ENCODE measurements at regions not wholly inside any gene's neighbourhood (a gene's known extent, or its start where the extent isn't known, plus 50 kb on each side); places are given as distances from the start of the nearest gene placed in this dataset.

DNA sequence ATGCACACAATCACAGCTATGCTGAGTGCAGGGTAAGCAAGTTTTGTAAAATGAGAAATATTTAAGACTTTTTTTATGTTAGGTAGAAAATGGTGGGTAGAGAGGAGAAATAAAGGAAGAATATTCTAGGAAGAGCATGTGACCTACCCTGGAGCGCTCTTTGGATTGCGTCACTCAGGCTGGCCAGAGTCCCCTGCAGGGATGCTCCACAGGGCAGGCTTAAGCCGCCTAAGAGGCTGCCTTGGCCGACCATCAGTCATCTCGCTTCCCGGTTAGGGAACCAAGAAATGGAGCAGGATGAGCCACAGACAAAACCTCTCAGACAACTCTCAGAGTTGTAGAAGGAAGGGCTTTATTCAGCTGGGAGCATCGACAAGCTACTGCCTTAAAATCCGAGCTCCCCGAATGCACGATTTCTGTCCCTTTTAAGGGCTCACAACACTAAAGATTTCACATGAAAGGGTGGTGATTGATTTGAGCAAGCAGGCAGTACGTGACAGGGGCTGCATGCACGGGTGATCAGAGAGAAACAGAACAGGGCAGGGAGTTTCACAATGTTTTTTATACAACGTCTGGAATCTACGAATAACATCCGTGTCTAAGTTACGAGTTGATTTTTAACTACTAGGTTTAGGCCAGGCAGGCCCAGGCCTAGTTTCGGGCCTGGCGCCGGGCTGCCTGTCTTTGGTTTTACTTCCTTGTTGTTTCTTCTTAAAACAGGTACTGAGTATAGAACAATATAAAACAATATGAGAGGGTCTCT, 1072.0 kb downstream of the CBLN2 start:
- Mint-ChIP-seq H3K27me3 (ENCODE audit: low read depth) (no peaks in the 10 kb centered on the region), H3K27ac (peak overlapping the region; percentile 87 to 97 (median 92)), H3K4me3 (peak overlapping the region in 1 of 3 experiments; percentile 22), H3K9me3 (no peaks in the 10 kb centered on the region), H3K36me3 (ENCODE audit: low read depth) (no peaks in the 10 kb centered on the region), H3K4me1 (no peaks in the 10 kb centered on the region)
- TF ChIP-seq, protein P1, sequence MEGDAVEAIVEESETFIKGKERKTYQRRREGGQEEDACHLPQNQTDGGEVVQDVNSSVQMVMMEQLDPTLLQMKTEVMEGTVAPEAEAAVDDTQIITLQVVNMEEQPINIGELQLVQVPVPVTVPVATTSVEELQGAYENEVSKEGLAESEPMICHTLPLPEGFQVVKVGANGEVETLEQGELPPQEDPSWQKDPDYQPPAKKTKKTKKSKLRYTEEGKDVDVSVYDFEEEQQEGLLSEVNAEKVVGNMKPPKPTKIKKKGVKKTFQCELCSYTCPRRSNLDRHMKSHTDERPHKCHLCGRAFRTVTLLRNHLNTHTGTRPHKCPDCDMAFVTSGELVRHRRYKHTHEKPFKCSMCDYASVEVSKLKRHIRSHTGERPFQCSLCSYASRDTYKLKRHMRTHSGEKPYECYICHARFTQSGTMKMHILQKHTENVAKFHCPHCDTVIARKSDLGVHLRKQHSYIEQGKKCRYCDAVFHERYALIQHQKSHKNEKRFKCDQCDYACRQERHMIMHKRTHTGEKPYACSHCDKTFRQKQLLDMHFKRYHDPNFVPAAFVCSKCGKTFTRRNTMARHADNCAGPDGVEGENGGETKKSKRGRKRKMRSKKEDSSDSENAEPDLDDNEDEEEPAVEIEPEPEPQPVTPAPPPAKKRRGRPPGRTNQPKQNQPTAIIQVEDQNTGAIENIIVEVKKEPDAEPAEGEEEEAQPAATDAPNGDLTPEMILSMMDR (IDR thresholded peaks at IDR 0.05; ENCODE audit: unreplicated experiment in 3 of 3): no peak

DNA sequence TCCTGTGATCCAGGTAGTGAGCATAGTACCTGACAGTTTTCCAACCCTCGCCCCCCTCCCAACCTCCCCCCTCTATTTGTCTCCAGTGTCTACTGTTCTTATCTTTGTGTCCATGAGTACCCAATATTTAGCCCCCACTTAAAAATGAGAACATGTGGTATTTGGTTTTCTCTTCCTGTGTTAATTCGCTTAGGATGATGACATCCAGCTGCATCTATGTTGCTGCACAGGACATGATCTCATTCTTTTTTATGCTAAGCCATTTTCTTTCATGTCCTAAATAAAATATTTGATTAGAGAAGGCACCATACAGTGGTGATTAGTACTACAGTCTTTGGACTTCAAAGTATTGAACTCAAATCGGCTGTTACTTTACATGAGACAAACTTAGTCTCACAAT, 1087.9 kb downstream of the CBLN2 start:
- no peaks in the 10 kb centered on the region for H3K9me3 Mint-ChIP-seq
- peak overlapping the region in 2 of 3 experiments; percentile 35 to 44 for H3K27ac Mint-ChIP-seq
- no peak overlapping the region for H3K4me3 Mint-ChIP-seq
- H3K27me3 Mint-ChIP-seq (ENCODE audit: low read depth): no peaks in the 10 kb centered on the region
- no peaks in the 10 kb centered on the region for H3K36me3 Mint-ChIP-seq (ENCODE audit: low read depth)
- H3K4me1 Mint-ChIP-seq: no peaks in the 10 kb centered on the region
- TF ChIP-seq, protein P1 (IDR thresholded peaks at IDR 0.05; ENCODE audit: unreplicated experiment in 3 of 3): no peak

DNA sequence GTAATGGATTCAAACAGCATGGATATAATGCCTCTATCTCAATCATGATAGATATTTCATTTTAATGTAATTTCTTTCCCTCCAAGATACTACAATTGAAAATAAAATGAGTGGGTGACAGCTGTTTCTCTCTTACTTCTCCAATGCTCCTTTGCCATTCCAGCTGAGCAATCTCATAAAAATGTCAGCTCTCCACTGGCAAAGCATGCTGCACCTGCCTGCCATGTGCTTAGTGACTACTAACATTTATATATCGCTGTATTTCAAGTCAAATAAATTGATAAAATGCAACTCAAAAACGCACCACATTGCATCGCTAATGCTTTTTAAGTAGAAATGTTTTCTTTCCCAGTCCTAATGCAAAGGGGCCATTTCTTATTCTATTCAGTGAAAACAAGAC, 1093.9 kb downstream of the CBLN2 start:
- H3K4me3 Mint-ChIP-seq: no peak overlapping the region
- no peak overlapping the region for H3K27ac Mint-ChIP-seq
- no peaks in the 10 kb centered on the region for H3K27me3 Mint-ChIP-seq (ENCODE audit: low read depth)
- H3K4me1 Mint-ChIP-seq: no peaks in the 10 kb centered on the region
- TF ChIP-seq, protein P1 (IDR thresholded peaks at IDR 0.05; ENCODE audit: unreplicated experiment in 3 of 3): no peak
- no peaks in the 10 kb centered on the region for H3K9me3 Mint-ChIP-seq
- H3K36me3 Mint-ChIP-seq (ENCODE audit: low read depth): no peaks in the 10 kb centered on the region

DNA sequence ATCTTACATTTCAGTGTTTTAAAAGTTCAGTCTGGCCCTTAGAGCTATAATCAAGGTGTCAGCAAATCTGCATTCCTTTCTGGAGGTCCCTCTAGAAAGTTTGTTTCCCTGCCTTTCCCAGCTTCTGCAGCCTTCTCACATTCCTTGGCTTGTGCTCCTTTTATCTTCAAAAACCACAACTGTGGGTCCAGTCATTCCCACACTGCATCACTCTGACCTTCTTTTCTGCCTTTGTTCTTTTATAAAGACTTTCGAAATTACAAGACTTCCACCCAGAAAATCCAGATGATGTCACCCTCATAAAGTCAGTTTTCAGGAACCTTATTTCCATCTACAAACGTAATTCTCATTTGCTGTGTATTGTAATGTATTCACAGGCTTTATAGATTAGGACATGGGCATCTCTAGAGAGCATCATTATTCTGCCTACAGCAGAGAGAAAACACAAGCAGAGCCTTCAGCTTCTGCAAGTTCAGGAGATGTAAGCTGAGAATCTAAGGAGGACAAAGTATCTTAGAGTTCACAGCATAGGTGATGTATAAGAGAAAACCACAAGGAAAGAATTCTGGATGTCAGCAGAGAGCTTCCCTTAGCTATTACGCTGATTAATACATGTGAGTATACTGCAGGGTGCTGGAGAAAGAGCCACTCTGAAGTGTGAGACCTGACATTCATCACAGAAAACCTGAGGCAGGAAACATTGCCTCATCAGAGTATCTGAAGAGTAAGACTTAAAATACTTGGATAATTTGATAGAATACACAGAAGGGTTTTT, 1100.2 kb downstream of the CBLN2 start:
- Mint-ChIP-seq H3K4me3 (no peak overlapping the region), H3K9me3 (peaks cover 6% of the 10 kb centered on the region), H3K4me1 (peaks cover 28% of the 10 kb centered on the region), H3K36me3 (ENCODE audit: low read depth) (no peaks in the 10 kb centered on the region), H3K27ac (peak overlapping the region; percentile 81 to 97 (median 93)), H3K27me3 (ENCODE audit: low read depth) (no peaks in the 10 kb centered on the region)
- TF ChIP-seq, protein P1 (IDR thresholded peaks at IDR 0.05; ENCODE audit: unreplicated experiment in 3 of 3): no peak

DNA sequence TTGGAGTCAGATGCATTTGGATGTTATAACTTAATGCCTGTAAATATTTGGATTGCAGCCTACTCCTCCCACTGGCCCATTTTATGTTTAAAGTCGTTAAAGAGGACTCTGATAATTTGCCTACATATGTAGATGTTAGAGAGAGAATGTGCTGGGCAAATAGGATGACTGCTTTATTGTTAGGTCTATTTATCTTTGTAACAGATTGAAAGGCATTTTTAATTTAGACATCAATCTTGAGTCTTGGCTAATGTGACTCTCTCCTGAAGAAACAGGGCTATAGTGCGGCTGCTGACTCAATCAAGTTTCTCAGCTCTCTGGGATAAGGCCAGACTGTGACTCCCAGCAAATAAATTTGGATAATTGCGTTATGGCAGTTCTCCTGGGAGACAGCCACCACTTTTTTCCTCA, 1101.4 kb downstream of the CBLN2 start:
- no peaks in the 10 kb centered on the region for H3K27me3 Mint-ChIP-seq (ENCODE audit: low read depth)
- peaks cover 28% of the 10 kb centered on the region for H3K4me1 Mint-ChIP-seq
- peaks cover 6% of the 10 kb centered on the region for H3K9me3 Mint-ChIP-seq
- TF ChIP-seq, protein P1 (IDR thresholded peaks at IDR 0.05; ENCODE audit: unreplicated experiment in 3 of 3): no peak
- H3K36me3 Mint-ChIP-seq (ENCODE audit: low read depth): no peaks in the 10 kb centered on the region
- H3K27ac Mint-ChIP-seq: peak overlapping the region; percentile 40 to 93 (median 70)
- H3K4me3 Mint-ChIP-seq: no peak overlapping the region
